ENCODE measurements at regions not wholly inside any gene's neighbourhood (a gene's known extent, or its start where the extent isn't known, plus 50 kb on each side); places are given as distances from the start of the nearest gene placed in this dataset.

DNA sequence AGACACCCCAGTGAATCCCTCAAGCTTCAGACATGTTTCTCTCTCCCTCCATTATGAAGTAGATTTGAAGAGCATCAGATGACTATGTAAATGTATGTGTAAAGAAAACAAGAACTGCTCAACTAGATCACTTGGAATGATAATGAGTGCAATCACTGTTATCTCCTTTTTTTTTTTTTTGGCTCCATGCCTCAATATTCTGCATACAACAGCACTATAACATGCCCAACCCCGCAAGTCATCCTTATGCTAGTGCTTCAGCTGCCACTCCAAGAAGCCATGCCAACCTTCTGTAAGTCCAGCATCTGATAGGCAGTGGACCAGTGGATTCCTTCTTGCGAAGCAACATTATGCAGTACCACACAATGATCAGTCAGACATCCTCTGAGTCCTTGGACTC lies 133.7 kb downstream of the TFPI2 start:
- CTCF ChIA-PET (ENCODE audit: low intra/inter-chr PET ratio, low total read pairs), result no interaction called here
- Histone ChIP-seq H3K27me3 (ENCODE audit: control insufficient read depth in 1 of 2, insufficient read depth in 2 of 2, low read length in 2 of 2) (no peaks in the 10 kb centered on the region), H4K20me1 (ENCODE audit: insufficient read depth, low read length) (no peaks in the 10 kb centered on the region), H3K79me2 (ENCODE audit: insufficient read depth, low read length) (no peaks in the 10 kb centered on the region), H3K27ac (ENCODE audit: extremely low read length, insufficient read depth, low read length) (no peak overlapping the region), H3K4me3 (replicated peaks in 1 of 3; ENCODE audit: insufficient read depth in 1 of 3, low read depth in 2 of 3, low read length in 3 of 3) (no peak overlapping the region), H2AFZ (ENCODE audit: low read length) (no peak overlapping the region), H3K36me3 (replicated peaks in 1 of 2; ENCODE audit: control insufficient read depth in 1 of 2, insufficient read depth in 2 of 2, low read length in 2 of 2) (no peaks in the 10 kb centered on the region), H3K4me1 (ENCODE audit: insufficient read depth, low read length) (no peaks in the 10 kb centered on the region), H3K9me3 (ENCODE audit: low read length) (no peaks in the 10 kb centered on the region), H3K4me2 (ENCODE audit: low read depth, low read length) (no peak overlapping the region), H3K9ac (ENCODE audit: insufficient read depth, low read depth, low read length) (no peak overlapping the region)
- no peak for FAIRE-seq
- intact Hi-C loops (cut with micrococcal nuclease; ENCODE audit: unreplicated experiment), result no loop called here
- POLR2A ChIA-PET, result no interaction called here
- in situ Hi-C loops (cut with HindIII; ENCODE audit: extremely low pct_ligation_motif_present, low pct_unique_long_range_greater_than_20kb), result no loop called here
- no peak for ATAC-seq
- no TSS peak for BruUV-seq (replicated peaks)
- 22% methylated on average over 2 of the region's 2 CpGs for WGBS (ENCODE audit: low lambda C conversion rate)
- no peak for TF ChIP-seq YY1 (IDR thresholded peaks at IDR 0.05; ENCODE audit: insufficient read depth, insufficient replicate concordance, low read depth, low read length)
- no peak for TF ChIP-seq TCF7L2 (IDR thresholded peaks at IDR 0.05; ENCODE audit: low read depth, low read length)
- no peak for TF ChIP-seq PCBP1 (IDR thresholded peaks at IDR 0.05; ENCODE audit: borderline replicate concordance, low read depth, low read length)
- no peak for TF ChIP-seq HNRNPH1 (optimal IDR thresholded peaks at IDR 0.05; ENCODE audit: low read depth, low read length)
- no peak for TF ChIP-seq MTF2 (CRISPR knock-in tag; IDR thresholded peaks at IDR 0.05; ENCODE audit: borderline replicate concordance)
- TF ChIP-seq, protein P1, sequence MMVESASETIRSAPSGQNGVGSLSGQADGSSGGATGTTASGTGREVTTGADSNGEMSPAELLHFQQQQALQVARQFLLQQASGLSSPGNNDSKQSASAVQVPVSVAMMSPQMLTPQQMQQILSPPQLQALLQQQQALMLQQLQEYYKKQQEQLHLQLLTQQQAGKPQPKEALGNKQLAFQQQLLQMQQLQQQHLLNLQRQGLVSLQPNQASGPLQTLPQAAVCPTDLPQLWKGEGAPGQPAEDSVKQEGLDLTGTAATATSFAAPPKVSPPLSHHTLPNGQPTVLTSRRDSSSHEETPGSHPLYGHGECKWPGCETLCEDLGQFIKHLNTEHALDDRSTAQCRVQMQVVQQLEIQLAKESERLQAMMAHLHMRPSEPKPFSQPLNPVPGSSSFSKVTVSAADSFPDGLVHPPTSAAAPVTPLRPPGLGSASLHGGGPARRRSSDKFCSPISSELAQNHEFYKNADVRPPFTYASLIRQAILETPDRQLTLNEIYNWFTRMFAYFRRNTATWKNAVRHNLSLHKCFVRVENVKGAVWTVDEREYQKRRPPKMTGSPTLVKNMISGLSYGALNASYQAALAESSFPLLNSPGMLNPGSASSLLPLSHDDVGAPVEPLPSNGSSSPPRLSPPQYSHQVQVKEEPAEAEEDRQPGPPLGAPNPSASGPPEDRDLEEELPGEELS (CRISPR knock-in tag; IDR thresholded peaks at IDR 0.05), result no peak
- no peak for TF ChIP-seq DNMT1 (CRISPR knock-in tag; IDR thresholded peaks at IDR 0.05)
- TF ChIP-seq, protein P2, sequence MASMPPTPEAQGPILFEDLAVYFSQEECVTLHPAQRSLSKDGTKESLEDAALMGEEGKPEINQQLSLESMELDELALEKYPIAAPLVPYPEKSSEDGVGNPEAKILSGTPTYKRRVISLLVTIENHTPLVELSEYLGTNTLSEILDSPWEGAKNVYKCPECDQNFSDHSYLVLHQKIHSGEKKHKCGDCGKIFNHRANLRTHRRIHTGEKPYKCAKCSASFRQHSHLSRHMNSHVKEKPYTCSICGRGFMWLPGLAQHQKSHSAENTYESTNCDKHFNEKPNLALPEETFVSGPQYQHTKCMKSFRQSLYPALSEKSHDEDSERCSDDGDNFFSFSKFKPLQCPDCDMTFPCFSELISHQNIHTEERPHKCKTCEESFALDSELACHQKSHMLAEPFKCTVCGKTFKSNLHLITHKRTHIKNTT (CRISPR knock-in tag; IDR thresholded peaks at IDR 0.05), result no peak
- no peak for TF ChIP-seq HIVEP1 (CRISPR knock-in tag; IDR thresholded peaks at IDR 0.05)
- TF ChIP-seq, protein P3, sequence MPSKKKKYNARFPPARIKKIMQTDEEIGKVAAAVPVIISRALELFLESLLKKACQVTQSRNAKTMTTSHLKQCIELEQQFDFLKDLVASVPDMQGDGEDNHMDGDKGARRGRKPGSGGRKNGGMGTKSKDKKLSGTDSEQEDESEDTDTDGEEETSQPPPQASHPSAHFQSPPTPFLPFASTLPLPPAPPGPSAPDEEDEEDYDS (CRISPR knock-in tag; IDR thresholded peaks at IDR 0.05), result no peak
- TF ChIP-seq, protein P4, sequence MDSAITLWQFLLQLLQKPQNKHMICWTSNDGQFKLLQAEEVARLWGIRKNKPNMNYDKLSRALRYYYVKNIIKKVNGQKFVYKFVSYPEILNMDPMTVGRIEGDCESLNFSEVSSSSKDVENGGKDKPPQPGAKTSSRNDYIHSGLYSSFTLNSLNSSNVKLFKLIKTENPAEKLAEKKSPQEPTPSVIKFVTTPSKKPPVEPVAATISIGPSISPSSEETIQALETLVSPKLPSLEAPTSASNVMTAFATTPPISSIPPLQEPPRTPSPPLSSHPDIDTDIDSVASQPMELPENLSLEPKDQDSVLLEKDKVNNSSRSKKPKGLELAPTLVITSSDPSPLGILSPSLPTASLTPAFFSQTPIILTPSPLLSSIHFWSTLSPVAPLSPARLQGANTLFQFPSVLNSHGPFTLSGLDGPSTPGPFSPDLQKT (CRISPR knock-in tag; IDR thresholded peaks at IDR 0.05; ENCODE audit: borderline replicate concordance), result no peak
- TF ChIP-seq, protein P5, sequence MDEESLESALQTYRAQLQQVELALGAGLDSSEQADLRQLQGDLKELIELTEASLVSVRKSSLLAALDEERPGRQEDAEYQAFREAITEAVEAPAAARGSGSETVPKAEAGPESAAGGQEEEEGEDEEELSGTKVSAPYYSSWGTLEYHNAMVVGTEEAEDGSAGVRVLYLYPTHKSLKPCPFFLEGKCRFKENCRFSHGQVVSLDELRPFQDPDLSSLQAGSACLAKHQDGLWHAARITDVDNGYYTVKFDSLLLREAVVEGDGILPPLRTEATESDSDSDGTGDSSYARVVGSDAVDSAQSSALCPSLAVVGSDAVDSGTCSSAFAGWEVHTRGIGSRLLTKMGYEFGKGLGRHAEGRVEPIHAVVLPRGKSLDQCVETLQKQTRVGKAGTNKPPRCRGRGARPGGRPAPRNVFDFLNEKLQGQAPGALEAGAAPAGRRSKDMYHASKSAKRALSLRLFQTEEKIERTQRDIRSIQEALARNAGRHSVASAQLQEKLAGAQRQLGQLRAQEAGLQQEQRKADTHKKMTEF (CRISPR knock-in tag; IDR thresholded peaks at IDR 0.05), result no peak
- no peak for TF ChIP-seq ZNF232 (CRISPR knock-in tag; IDR thresholded peaks at IDR 0.05; ENCODE audit: borderline replicate concordance)
- no peak for TF ChIP-seq ZNF563 (CRISPR knock-in tag; IDR thresholded peaks at IDR 0.05)
- no peak for TF ChIP-seq ZNF3 (CRISPR knock-in tag; IDR thresholded peaks at IDR 0.05)
- no peak for DNase-seq (ENCODE audit: low spot score)

All from HepG2 (cell line).